ENCODE measurements at regions not wholly inside any gene's neighbourhood (a gene's known extent, or its start where the extent isn't known, plus 50 kb on each side); places are given as distances from the start of the nearest gene placed in this dataset.
A peak's percentile ranks its signal among the peaks of the same experiment; 100 is the strongest.

- no peaks in the 10 kb centered on the region for H3K27me3 Mint-ChIP-seq
- ATAC-seq: no peak
- no peaks in the 10 kb centered on the region for H3K4me1 Mint-ChIP-seq
- H3K27ac Mint-ChIP-seq: no peak overlapping the region
- H3K4me3 Mint-ChIP-seq: no peak overlapping the region
- H3K36me3 Mint-ChIP-seq: no peaks in the 10 kb centered on the region
- no peaks in the 10 kb centered on the region for H3K9me3 Mint-ChIP-seq
These were observed 91.6 kb upstream of the BMP2K start for GRCh38 chr4:78684325-78685079.

GRCh38 chr4:78687818-78688217 is 88.3 kb upstream of the BMP2K start:
- ATAC-seq: no peak
- peaks cover 22% of the 10 kb centered on the region for H3K4me1 Mint-ChIP-seq
- H3K4me3 Mint-ChIP-seq: no peak overlapping the region
- H3K9me3 Mint-ChIP-seq: no peaks in the 10 kb centered on the region
- no peaks in the 10 kb centered on the region for H3K27me3 Mint-ChIP-seq
- no peaks in the 10 kb centered on the region for H3K36me3 Mint-ChIP-seq
- H3K27ac Mint-ChIP-seq: no peak overlapping the region

GRCh38 chr4:78688366-78688765 is 87.8 kb upstream of the BMP2K start:
- Mint-ChIP-seq H3K36me3 (no peaks in the 10 kb centered on the region), H3K9me3 (no peaks in the 10 kb centered on the region), H3K27me3 (no peaks in the 10 kb centered on the region), H3K27ac (no peak overlapping the region), H3K4me3 (no peak overlapping the region), H3K4me1 (peaks cover 22% of the 10 kb centered on the region)
- ATAC-seq: no peak

GRCh38 chr4:78689261-78689660 is 86.9 kb upstream of the BMP2K start:
- Mint-ChIP-seq H3K4me1 (peaks cover 22% of the 10 kb centered on the region), H3K27me3 (no peaks in the 10 kb centered on the region), H3K27ac (no peak overlapping the region), H3K4me3 (no peak overlapping the region), H3K9me3 (no peaks in the 10 kb centered on the region), H3K36me3 (no peaks in the 10 kb centered on the region)
- no peak for ATAC-seq

- peaks cover 22% of the 10 kb centered on the region for H3K4me1 Mint-ChIP-seq
- no peak for ATAC-seq
- no peaks in the 10 kb centered on the region for H3K36me3 Mint-ChIP-seq
- no peaks in the 10 kb centered on the region for H3K27me3 Mint-ChIP-seq
- no peak overlapping the region for H3K4me3 Mint-ChIP-seq
- H3K9me3 Mint-ChIP-seq: no peaks in the 10 kb centered on the region
- no peak overlapping the region for H3K27ac Mint-ChIP-seq
These were observed 86.3 kb upstream of the BMP2K start for GRCh38 chr4:78689700-78690323.

GRCh38 chr4:78691334-78691754 is 84.8 kb upstream of the BMP2K start:
- Mint-ChIP-seq H3K27me3 (no peaks in the 10 kb centered on the region), H3K9me3 (no peaks in the 10 kb centered on the region), H3K4me3 (no peak overlapping the region), H3K36me3 (no peaks in the 10 kb centered on the region), H3K27ac (peak overlapping the region; percentile 33), H3K4me1 (peaks cover 22% of the 10 kb centered on the region)
- ATAC-seq: peak; percentile 41

- peaks cover 22% of the 10 kb centered on the region for H3K4me1 Mint-ChIP-seq
- no peaks in the 10 kb centered on the region for H3K27me3 Mint-ChIP-seq
- H3K9me3 Mint-ChIP-seq: no peaks in the 10 kb centered on the region
- H3K36me3 Mint-ChIP-seq: no peaks in the 10 kb centered on the region
- ATAC-seq: peak; percentile 93
- peak overlapping the region; percentile 33 for H3K27ac Mint-ChIP-seq
- H3K4me3 Mint-ChIP-seq: no peak overlapping the region
These were observed 84.0 kb upstream of the BMP2K start for GRCh38 chr4:78691971-78692821.

GRCh38 chr4:78692822-78693170 is 83.4 kb upstream of the BMP2K start:
- Mint-ChIP-seq H3K4me3 (no peak overlapping the region), H3K27ac (no peak overlapping the region), H3K4me1 (peaks cover 22% of the 10 kb centered on the region), H3K36me3 (no peaks in the 10 kb centered on the region), H3K27me3 (no peaks in the 10 kb centered on the region), H3K9me3 (no peaks in the 10 kb centered on the region)
- no peak for ATAC-seq

- Mint-ChIP-seq H3K27ac (no peak overlapping the region), H3K27me3 (no peaks in the 10 kb centered on the region), H3K4me1 (peaks cover 22% of the 10 kb centered on the region), H3K4me3 (no peak overlapping the region), H3K9me3 (no peaks in the 10 kb centered on the region), H3K36me3 (no peaks in the 10 kb centered on the region)
- ATAC-seq: no peak
These were observed 82.2 kb upstream of the BMP2K start for GRCh38 chr4:78693777-78694456.

- no peaks in the 10 kb centered on the region for H3K27me3 Mint-ChIP-seq
- no peak for ATAC-seq
- H3K4me3 Mint-ChIP-seq: no peak overlapping the region
- H3K9me3 Mint-ChIP-seq: no peaks in the 10 kb centered on the region
- H3K36me3 Mint-ChIP-seq: no peaks in the 10 kb centered on the region
- no peak overlapping the region for H3K27ac Mint-ChIP-seq
- peaks cover 22% of the 10 kb centered on the region for H3K4me1 Mint-ChIP-seq
These were observed 81.7 kb upstream of the BMP2K start for GRCh38 chr4:78694457-78694787.

GRCh38 chr4:78695910-78696309 is 80.2 kb upstream of the BMP2K start:
- Mint-ChIP-seq H3K36me3 (no peaks in the 10 kb centered on the region), H3K9me3 (no peaks in the 10 kb centered on the region), H3K4me1 (peaks cover 20% of the 10 kb centered on the region), H3K27ac (no peak overlapping the region), H3K4me3 (no peak overlapping the region), H3K27me3 (no peaks in the 10 kb centered on the region)
- ATAC-seq: no peak

- Mint-ChIP-seq H3K36me3 (peaks cover 12% of the 10 kb centered on the region), H3K9me3 (peaks cover 6% of the 10 kb centered on the region), H3K4me1 (peaks cover 41% of the 10 kb centered on the region), H3K4me3 (no peak overlapping the region), H3K27me3 (no peaks in the 10 kb centered on the region), H3K27ac (no peak overlapping the region)
- ATAC-seq: no peak
These were observed 73.1 kb upstream of the BMP2K start for GRCh38 chr4:78703079-78703478.

- ATAC-seq: no peak
- no peaks in the 10 kb centered on the region for H3K27me3 Mint-ChIP-seq
- peak overlapping the region; percentile 93 for H3K27ac Mint-ChIP-seq
- peaks cover 6% of the 10 kb centered on the region for H3K9me3 Mint-ChIP-seq
- H3K4me3 Mint-ChIP-seq: no peak overlapping the region
- peaks cover 41% of the 10 kb centered on the region for H3K4me1 Mint-ChIP-seq
- H3K36me3 Mint-ChIP-seq: peaks cover 12% of the 10 kb centered on the region
These were observed 71.8 kb upstream of the BMP2K start for GRCh38 chr4:78704317-78704716.

- peaks cover 12% of the 10 kb centered on the region for H3K36me3 Mint-ChIP-seq
- H3K27ac Mint-ChIP-seq: peak overlapping the region; percentile 93
- ATAC-seq: no peak
- H3K27me3 Mint-ChIP-seq: no peaks in the 10 kb centered on the region
- no peak overlapping the region for H3K4me3 Mint-ChIP-seq
- H3K4me1 Mint-ChIP-seq: peaks cover 41% of the 10 kb centered on the region
- peaks cover 6% of the 10 kb centered on the region for H3K9me3 Mint-ChIP-seq
These were observed 71.0 kb upstream of the BMP2K start for GRCh38 chr4:78704981-78705683.

GRCh38 chr4:78706302-78706701 is 69.8 kb upstream of the BMP2K start:
- peaks cover 12% of the 10 kb centered on the region for H3K36me3 Mint-ChIP-seq
- H3K4me1 Mint-ChIP-seq: peaks cover 33% of the 10 kb centered on the region
- no peaks in the 10 kb centered on the region for H3K27me3 Mint-ChIP-seq
- no peak for ATAC-seq
- peak overlapping the region; percentile 93 for H3K27ac Mint-ChIP-seq
- H3K4me3 Mint-ChIP-seq: no peak overlapping the region
- H3K9me3 Mint-ChIP-seq: peaks cover 6% of the 10 kb centered on the region

Data from stimulated activated memory B cell treated with anti-CD40 and anti-IgM and Interleukin-4, amounts not matched to agents 10 μg/mL and 1 μg/mL and 100 μg/mL, for 72 hours (primary cell).